A549 (cell line): ENCODE measurements at regions not wholly inside any gene's neighbourhood (a gene's known extent, or its start where the extent isn't known, plus 50 kb on each side); places are given as distances from the start of the nearest gene placed in this dataset.

Source experiments
- ATAC-seq, 2 experiments: fragments of 200-7000 bp in 1 of 2; fragments of >200 bp in 1 of 2; cut with Nextera tagmentation in 1 of 2; cut with Tn5 transposase in 1 of 2; 3 replicates each; pipeline versions ENCODE4 v1.8.0 to v1.9.1; 2018 to 2020; ENCODE audit warnings: mild to moderate bottlenecking in 1 of 2, moderate library complexity in 1 of 2
- CTCF ChIA-PET: fragments of 300-600 bp; sonication (Branson Sonifier 250); formaldehyde crosslinking; extraction: SDS; loops from one replicate; lab custom pipeline; 2021; ENCODE audit warnings: antibody characterized with exemption, inconsistent platforms; lab: Yijun Ruan, JAX
- POLR2A ChIA-PET: fragments of 350-600 bp; formaldehyde crosslinking; extraction: SDS; loops from one replicate; lab custom pipeline; 2021; ENCODE audit warnings: antibody characterized with exemption, inconsistent platforms; lab: Yijun Ruan, JAX
- DNase-seq, 2 experiments: peaks; one replicate each; pipeline versions ENCODE4 v3.0.0 to v3.0.0-alpha.2; 2011 to 2016; ENCODE audit warnings: low read depth in 1 of 2, low spot score in 1 of 2
- FAIRE-seq: peaks from 2 replicates; lab custom pipeline; 2011; peaks lifted over from hg19 to GRCh38; lab: Jason Lieb, UNC
- H3K27ac ChIP-seq, 2 experiments: fragments of >200 bp; sonication (Bioruptor Twin); formaldehyde crosslinking; 3 replicates each; pipeline ENCODE4 v1.5.1; 2016 to 2017
- H3K4me1 ChIP-seq: fragments of >200 bp; sonication (Bioruptor Twin); formaldehyde crosslinking; 3 replicates; pipeline ENCODE4 v1.6.1; 2016
- H3K4me2 ChIP-seq: fragments of >200 bp; sonication (Bioruptor Twin); formaldehyde crosslinking; 3 replicates; pipeline ENCODE4 v1.6.1; 2016
- H3K4me3 ChIP-seq: fragments of >200 bp; sonication (Bioruptor Twin); formaldehyde crosslinking; 3 replicates; pipeline ENCODE4 v1.5.1; 2016
- H3K9me3 ChIP-seq: fragments of >200 bp; sonication (Bioruptor Twin); formaldehyde crosslinking; 3 replicates; pipeline ENCODE4 v1.6.1; 2016
- BCL3 ChIP-seq: fragments of >200 bp; sonication (Bioruptor Twin); formaldehyde crosslinking; IDR thresholded peaks from 3 replicates; pipeline ENCODE4 v1.6.1; 2016
- BHLHE40 ChIP-seq: IDR thresholded peaks from 2 replicates; pipeline ENCODE4 v1.6.1; 2012; ENCODE audit warnings: low read depth, low read length, inconsistent platforms
- CEBPB ChIP-seq, 2 experiments: fragments of >200 bp in 1 of 2; sonication (Bioruptor Twin) in 1 of 2; formaldehyde crosslinking in 1 of 2; IDR thresholded peaks; 2 replicates each; pipeline ENCODE4 v1.6.1; 2012 to 2016
- CHD4 ChIP-seq: fragments of 200-600 bp; sonication (generic); IDR thresholded peaks from 2 replicates; pipeline ENCODE4 v1.6.1; 2016; ENCODE audit warnings: antibody characterized with exemption, mild to moderate bottlenecking, borderline replicate concordance
- E2F6 ChIP-seq: IDR thresholded peaks from 2 replicates; pipeline ENCODE4 v1.6.1; 2012; ENCODE audit warnings: low read depth, borderline replicate concordance
- EHMT2 ChIP-seq: fragments of 200-600 bp; sonication (generic); IDR thresholded peaks from 2 replicates; pipeline ENCODE4 v1.6.1; 2016; ENCODE audit warnings: antibody characterized with exemption, low read depth, mild to moderate bottlenecking, moderate library complexity
- ELK1 ChIP-seq: fragments of 150-350 bp; IDR thresholded peaks from 2 replicates; pipeline ENCODE4 v1.6.1; 2014; ENCODE audit warnings: low read depth, mild to moderate bottlenecking, low read length
- ESRRA ChIP-seq: fragments of 150-350 bp; IDR thresholded peaks from 2 replicates; pipeline ENCODE4 v1.6.1; 2014; ENCODE audit warnings: mild to moderate bottlenecking, low read length, borderline replicate concordance
- HDAC2 ChIP-seq: fragments of 200-600 bp; sonication (generic); IDR thresholded peaks from 2 replicates; pipeline ENCODE4 v1.6.1; 2016
- HES2 ChIP-seq: fragments of >200 bp; sonication (Bioruptor Twin); formaldehyde crosslinking; IDR thresholded peaks from 2 replicates; pipeline ENCODE4 v1.6.1; 2016
- HEYL ChIP-seq: fragments of 250-450 bp; sonication (Bioruptor Pico); IDR thresholded peaks from 2 replicates; pipeline ENCODE4 v1.8.0; 2021; ENCODE audit warnings: mild to moderate bottlenecking, moderate library complexity
- HOXA7 ChIP-seq: fragments of 250-450 bp; sonication (Bioruptor Pico); IDR thresholded peaks from 2 replicates; pipeline ENCODE4 v1.5.0; 2020; ENCODE audit warnings: mild to moderate bottlenecking, moderate library complexity
- JUN ChIP-seq, 2 experiments: fragments of >200 bp; sonication (Bioruptor Twin); formaldehyde crosslinking; IDR thresholded peaks; 2 replicates in 1 of 2; 3 replicates in 1 of 2; pipeline ENCODE4 v1.6.1; 2016 to 2017
- JUNB ChIP-seq: fragments of >200 bp; sonication (Bioruptor Twin); formaldehyde crosslinking; IDR thresholded peaks from 2 replicates; pipeline ENCODE4 v1.6.1; 2016
- KDM5A ChIP-seq: fragments of 200-600 bp; sonication (generic); IDR thresholded peaks from 2 replicates; pipeline ENCODE4 v1.6.1; 2016; ENCODE audit warnings: antibody characterized with exemption, mild to moderate bottlenecking
- MAFK ChIP-seq: fragments of 450-650 bp; IDR thresholded peaks from 2 replicates; pipeline ENCODE4 v1.6.1; 2014; ENCODE audit not compliant: partially characterized antibody
- MYC ChIP-seq: IDR thresholded peaks from 2 replicates; pipeline ENCODE4 v1.6.1; 2012; ENCODE audit warnings: mild to moderate bottlenecking, inconsistent platforms, low read length, improper control_type of control experiment, borderline replicate concordance
- NPAS2 ChIP-seq: fragments of 250-450 bp; sonication (Bioruptor Pico); IDR thresholded peaks from 2 replicates; pipeline ENCODE4 v1.8.0; 2022; ENCODE audit warnings: mild to moderate bottlenecking, moderate library complexity, borderline replicate concordance
- PBX3 ChIP-seq: IDR thresholded peaks from 2 replicates; pipeline ENCODE4 v1.6.1; 2012
- POLR2A ChIP-seq: IDR thresholded peaks from 2 replicates; pipeline ENCODE4 v1.6.1; 2012; ENCODE audit warnings: mild to moderate bottlenecking, low read length
- SREBF2 ChIP-seq: fragments of 450-650 bp; IDR thresholded peaks from 2 replicates; pipeline ENCODE4 v1.6.1; 2014; ENCODE audit warnings: mild to moderate bottlenecking, moderate library complexity
- ZC3H11A ChIP-seq: fragments of 450-650 bp; IDR thresholded peaks from 2 replicates; pipeline ENCODE4 v1.6.1; 2014; ENCODE audit warnings: antibody characterized with exemption, mild to moderate bottlenecking
- ZSCAN20 ChIP-seq: fragments of 250-450 bp; sonication (Bioruptor Pico); IDR thresholded peaks from 2 replicates; pipeline ENCODE4 v1.8.0; 2022; ENCODE audit warnings: mild to moderate bottlenecking, moderate library complexity
- WGBS: methylation state at CpG from one replicate; pipeline ENCODE4 v1.1.6; 2017; ENCODE audit errors: missing lambda C conversion rate; 5-methylcytosine and 5-hydroxymethylcytosine counted together
- TF ChIP-seq, protein P1 (sequence below): fragments of 250-450 bp; sonication (Bioruptor Pico); IDR thresholded peaks from 2 replicates; pipeline ENCODE4 v1.5.0; 2021; ENCODE audit warnings: mild to moderate bottlenecking, moderate library complexity, borderline replicate concordance

GRCh38 chr4:179478608-179479007 is 2036.4 kb upstream of the AGA start (continued):
- TF ChIP-seq BCL3: no peak
- TF ChIP-seq CHD4: no peak
- TF ChIP-seq MAFK: no peak

DNA sequence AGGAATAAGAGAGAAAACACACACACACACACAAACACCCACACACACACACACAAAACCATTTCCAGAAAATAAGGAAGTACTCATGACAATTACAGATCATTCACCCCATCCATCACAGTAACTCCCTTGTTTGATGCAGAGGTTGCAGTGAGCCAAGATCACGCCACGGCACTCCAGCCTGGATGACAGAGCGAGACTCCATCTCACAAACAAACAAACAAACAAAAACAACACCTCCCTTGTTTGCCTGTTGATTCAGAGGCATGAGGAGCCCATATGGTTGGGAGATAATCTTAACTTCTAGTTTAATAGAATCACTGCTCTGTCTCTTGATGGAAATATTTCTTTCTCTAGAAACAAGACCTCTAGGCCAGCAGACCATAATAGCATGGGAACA is 2043.5 kb upstream of the AGA start:
- Histone ChIP-seq H3K9me3 (no peaks in the 10 kb centered on the region), H3K4me3 (no peak overlapping the region), H3K27ac (no peak overlapping the region), H3K4me1 (no peaks in the 10 kb centered on the region), H3K4me2 (no peak overlapping the region)
- ATAC-seq (no peak), DNase-seq (no peak), FAIRE-seq (no peak)
- no peak for TF ChIP-seq POLR2A
- no peak for TF ChIP-seq EHMT2
- no peak for TF ChIP-seq ZC3H11A
- no peak for TF ChIP-seq ESRRA
- POLR2A ChIA-PET: no interaction called here
- CTCF ChIA-PET: no interaction called here
- WGBS: 30% methylated on average over 3 of the region's 3 CpGs

GRCh38 chr4:179486570-179487335 is 2044.5 kb upstream of the AGA start:
- H3K4me2 ChIP-seq: no peak overlapping the region
- H3K4me1 ChIP-seq: no peaks in the 10 kb centered on the region
- CTCF ChIA-PET: no interaction called here
- 35% methylated on average over 6 of the region's 6 CpGs for WGBS
- no peak for DNase-seq
- FAIRE-seq: no peak
- no peak for ATAC-seq
- no peak overlapping the region for H3K27ac ChIP-seq
- TF ChIP-seq HOXA7 (CRISPR knock-in tag) (no peak), ZSCAN20 (CRISPR knock-in tag) (no peak), JUN (IDR thresholded peaks at IDR 0.05) (no peak), SREBF2 (no peak), KDM5A (no peak), PBX3 (no peak), MAFK (no peak), CEBPB (IDR thresholded peaks at IDR 0.05) (no peak), HDAC2 (no peak), HEYL (no peak), JUNB (no peak), BHLHE40 (no peak), MYC (no peak), CHD4 (no peak), HES2 (no peak), EHMT2 (no peak), E2F6 (no peak), ELK1 (no peak), NPAS2 (CRISPR knock-in tag) (no peak)
- TF ChIP-seq, protein P1, sequence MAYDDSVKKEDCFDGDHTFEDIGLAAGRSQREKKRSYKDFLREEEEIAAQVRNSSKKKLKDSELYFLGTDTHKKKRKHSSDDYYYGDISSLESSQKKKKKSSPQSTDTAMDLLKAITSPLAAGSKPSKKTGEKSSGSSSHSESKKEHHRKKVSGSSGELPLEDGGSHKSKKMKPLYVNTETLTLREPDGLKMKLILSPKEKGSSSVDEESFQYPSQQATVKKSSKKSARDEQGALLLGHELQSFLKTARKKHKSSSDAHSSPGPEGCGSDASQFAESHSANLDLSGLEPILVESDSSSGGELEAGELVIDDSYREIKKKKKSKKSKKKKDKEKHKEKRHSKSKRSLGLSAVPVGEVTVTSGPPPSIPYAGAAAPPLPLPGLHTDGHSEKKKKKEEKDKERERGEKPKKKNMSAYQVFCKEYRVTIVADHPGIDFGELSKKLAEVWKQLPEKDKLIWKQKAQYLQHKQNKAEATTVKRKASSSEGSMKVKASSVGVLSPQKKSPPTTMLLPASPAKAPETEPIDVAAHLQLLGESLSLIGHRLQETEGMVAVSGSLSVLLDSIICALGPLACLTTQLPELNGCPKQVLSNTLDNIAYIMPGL (CRISPR knock-in tag): no peak
- no peaks in the 10 kb centered on the region for H3K9me3 ChIP-seq
- no peak overlapping the region for H3K4me3 ChIP-seq
- POLR2A ChIA-PET: no interaction called here
